Left cardiac atrium (tissue), 4 donors: ENCODE measurements at regions not wholly inside any gene's neighbourhood (a gene's known extent, or its start where the extent isn't known, plus 50 kb on each side); places are given as distances from the start of the nearest gene placed in this dataset.

Experiments used
- ATAC-seq, 2 donors: fragments of 200-7000 bp; cut with Tn5 transposase; one replicate each; pipeline ENCODE4 v1.9.1; 2020; ENCODE audit warnings: mild to moderate bottlenecking in 2 of 2, moderate library complexity in 2 of 2
- DNase-seq: peaks from one replicate; pipeline ENCODE4 v3.0.0-alpha.2; 2020
- intact Hi-C, 2 donors: fragments of 100-400 bp; cut with DNase I; formaldehyde crosslinking; loops; one replicate each; pipeline versions ENCODE4 v1.14.1 to v1.15.1; 2022 to 2023
- donor health status: DM: no; HTN: yes; CAD: no.
- donor health status: DM: no; HTN: yes; CAD: no; lungs with severe emphysema.
- donor health status: DM: yes; HTN: yes; CAD: no.
- donor health status: Dilated cardiomyopathy.

DNA sequence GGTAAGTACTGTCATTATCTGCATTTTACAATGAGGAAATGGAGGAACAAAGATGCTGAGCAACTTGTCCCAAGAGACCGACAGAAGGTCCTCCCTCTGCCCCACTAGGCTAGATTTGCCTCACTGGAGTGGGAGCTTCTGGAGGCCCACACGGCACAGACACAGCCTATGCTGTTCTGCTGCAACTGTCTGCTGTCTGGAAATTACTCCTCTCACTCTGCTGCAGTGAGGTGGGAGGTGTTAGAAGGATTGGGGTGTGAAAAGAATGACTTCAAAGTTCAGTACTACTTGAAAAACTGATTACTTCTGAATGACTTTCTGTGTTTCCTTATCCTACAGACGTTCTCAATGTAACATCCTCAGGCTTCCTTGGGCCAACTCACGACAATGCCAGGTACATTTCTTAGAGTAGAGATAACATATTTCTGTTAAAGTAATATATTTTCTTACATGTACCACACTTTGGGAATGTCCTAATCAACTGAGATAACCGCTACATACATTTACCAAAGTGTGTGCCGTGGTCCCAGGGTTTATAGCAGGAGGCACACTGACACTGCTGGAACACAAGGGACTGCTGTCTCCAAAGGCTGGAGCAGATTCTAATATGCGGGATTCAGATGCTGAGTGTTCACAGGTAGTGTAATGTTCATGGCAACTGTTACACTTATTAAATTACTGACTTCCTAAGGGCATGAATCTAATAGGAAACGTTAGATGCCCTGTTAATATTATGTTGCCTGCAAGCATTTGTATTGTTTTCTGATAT, 53.5 kb upstream of the WASF3 start:
- no peak for ATAC-seq
- intact Hi-C loops, result no loop called here
- DNase-seq, result no peak
